SK-N-SH (cell line): ENCODE measurements at regions not wholly inside any gene's neighbourhood (a gene's known extent, or its start where the extent isn't known, plus 50 kb on each side); places are given as distances from the start of the nearest gene placed in this dataset.

Experiments
- EP300 ChIP-seq, 2 experiments: IDR thresholded peaks; 2 replicates each; pipeline versions ENCODE4 v1.4.0 to v1.6.1; 2012; ENCODE audit warnings: borderline replicate concordance in 1 of 2, low read depth in 1 of 2, low read length in 1 of 2
- MAX ChIP-seq: IDR thresholded peaks from 2 replicates; pipeline ENCODE4 v1.4.0; 2012; ENCODE audit warnings: low read depth
- MXI1 ChIP-seq: IDR thresholded peaks from 2 replicates; pipeline ENCODE4 v1.6.1; 2012; ENCODE audit warnings: mild to moderate bottlenecking, low read depth, low read length, improper control_type of control experiment
- POLR2AphosphoS5 ChIP-seq: IDR thresholded peaks from 2 replicates; pipeline ENCODE4 v1.6.1; 2012; ENCODE audit warnings: low read depth, low read length
- REST ChIP-seq: IDR thresholded peaks from 2 replicates; pipeline ENCODE4 v1.6.1; 2012; ENCODE audit warnings: mild to moderate bottlenecking, low read depth, low read length, moderate library complexity
- TAF1 ChIP-seq: IDR thresholded peaks from 2 replicates; pipeline ENCODE4 v1.6.1; 2012; ENCODE audit warnings: low read depth, mild to moderate bottlenecking, low read length, moderate library complexity, borderline replicate concordance
- USF2 ChIP-seq: fragments of 150-350 bp; IDR thresholded peaks from 2 replicates; pipeline ENCODE4 v1.6.1; 2017; ENCODE audit warnings: antibody characterized with exemption, low read length, low read depth, borderline replicate concordance

GRCh38 chr10:116792817-116793216 lies 50.5 kb upstream of the HSPA12A start:
- no peak for TF ChIP-seq POLR2AphosphoS5
- no peak for TF ChIP-seq MXI1
- TF ChIP-seq USF2 = no peak
- no peak for TF ChIP-seq MAX
- no peak for TF ChIP-seq TAF1
- no peak for TF ChIP-seq REST
- no peak for TF ChIP-seq EP300 (IDR thresholded peaks at IDR 0.05; ENCODE audit: borderline replicate concordance in 1 of 2, low read depth in 1 of 2, low read length in 1 of 2)
